A673 (cell line): ENCODE measurements at regions not wholly inside any gene's neighbourhood (a gene's known extent, or its start where the extent isn't known, plus 50 kb on each side); places are given as distances from the start of the nearest gene placed in this dataset.

ENCODE experiments used
- BruUV-seq: library from RNA; stranded (reverse); fragments of 400-500 nt; replicated peaks from 2 replicates; lab custom pipeline; 2021; lab: Mats Ljungman, UMichigan
- CTCF ChIA-PET: fragments of 300-600 bp; sonication (Branson Sonifier 250); formaldehyde crosslinking; loops from one replicate; lab custom pipeline; 2022; ENCODE audit warnings: antibody characterized with exemption; lab: Charles Lee
- POLR2A ChIA-PET: fragments of 300-600 bp; sonication (Branson Sonifier 250); formaldehyde crosslinking; loops from one replicate; lab custom pipeline; 2022; ENCODE audit warnings: antibody characterized with exemption; ENCODE audit not compliant: low non-redundant PET; lab: Charles Lee
- DNase-seq: peaks from one replicate; pipeline ENCODE4 v3.0.0-alpha.2; 2015; ENCODE audit warnings: low spot score
- H3K27ac ChIP-seq: fragments of 200-600 bp; sonication (generic); 2 replicates; pipeline ENCODE4 v1.5.1; 2016; ENCODE audit warnings: mixed run types, low read depth, mild to moderate bottlenecking, mixed read lengths, antibody characterized with exemption, low read length; ENCODE audit not compliant: poor library complexity, severe bottlenecking
- H3K27me3 ChIP-seq: fragments of 200-600 bp; sonication (generic); replicated peaks from 2 replicates; pipeline ENCODE4 v1.6.1; 2017; ENCODE audit warnings: mixed run types, low read depth, mild to moderate bottlenecking, mixed read lengths, antibody characterized with exemption, low read length; ENCODE audit not compliant: insufficient read depth, poor library complexity
- H3K36me3 ChIP-seq: fragments of 200-600 bp; sonication (generic); 2 replicates; pipeline ENCODE4 v1.6.1; 2016; ENCODE audit warnings: mixed run types, mild to moderate bottlenecking, mixed read lengths, antibody characterized with exemption, low read length; ENCODE audit not compliant: insufficient read depth, poor library complexity, severe bottlenecking
- H3K4me1 ChIP-seq: fragments of 200-600 bp; sonication (generic); 2 replicates; pipeline ENCODE4 v1.6.1; 2017; ENCODE audit warnings: mixed run types, mild to moderate bottlenecking, mixed read lengths, antibody characterized with exemption, low read length; ENCODE audit not compliant: insufficient read depth, poor library complexity, severe bottlenecking
- H3K4me3 ChIP-seq: fragments of 200-600 bp; sonication (generic); 2 replicates; pipeline ENCODE4 v1.5.1; 2016; ENCODE audit warnings: low read depth, mixed run types, mild to moderate bottlenecking, mixed read lengths, low read length; ENCODE audit not compliant: poor library complexity, severe bottlenecking
- H3K9me3 ChIP-seq: fragments of 200-600 bp; sonication (generic); 2 replicates; pipeline ENCODE4 v1.6.1; 2016; ENCODE audit warnings: mixed run types, low read depth, mild to moderate bottlenecking, mixed read lengths, antibody characterized with exemption, low read length; ENCODE audit not compliant: poor library complexity, severe bottlenecking
- CTCF ChIP-seq: fragments of 300-800, 200-600 bp; sonication (generic); conservative IDR thresholded peaks from 2 replicates; pipeline ENCODE4 v1.5.1; 2017; ENCODE audit warnings: low read depth, mild to moderate bottlenecking, antibody characterized with exemption, low read length, moderate library complexity, mixed read lengths
- EZH2 ChIP-seq: fragments of 200-600 bp; sonication (generic); IDR thresholded peaks from 2 replicates; pipeline ENCODE4 v1.6.1; 2017; ENCODE audit warnings: borderline replicate concordance, low read depth, mild to moderate bottlenecking, mixed read lengths, antibody characterized with exemption, low read length; ENCODE audit not compliant: poor library complexity, severe bottlenecking
- intact Hi-C: fragments of 100-400 bp; cut with micrococcal nuclease; formaldehyde crosslinking; loops from one replicate; pipeline ENCODE4 v1.10.0; 2022; ENCODE audit not compliant: unreplicated experiment

GRCh38 chr11:112828421-112828820 is 132.8 kb upstream of the NCAM1 start:
- POLR2A ChIA-PET = no interaction called here
- Histone ChIP-seq H3K4me3 (no peak overlapping the region), H3K4me1 (peaks cover 4% of the 10 kb centered on the region), H3K27ac (no peak overlapping the region), H3K9me3 (no peaks in the 10 kb centered on the region), H3K36me3 (no peaks in the 10 kb centered on the region), H3K27me3 (no peaks in the 10 kb centered on the region)
- no peak for DNase-seq
- CTCF ChIA-PET = no interaction called here
- intact Hi-C loops = no loop called here
- no TSS peak for BruUV-seq
- no peak for TF ChIP-seq EZH2
- no peak for TF ChIP-seq CTCF

GRCh38 chr11:112829971-112830654 is 131.1 kb upstream of the NCAM1 start:
- POLR2A ChIA-PET = no interaction called here
- intact Hi-C loops = no loop called here
- H3K36me3 ChIP-seq = no peaks in the 10 kb centered on the region
- H3K4me1 ChIP-seq = peaks cover 19% of the 10 kb centered on the region
- H3K27me3 ChIP-seq = no peaks in the 10 kb centered on the region
- CTCF ChIA-PET = no interaction called here
- BruUV-seq = no TSS peak
- TF ChIP-seq EZH2 (no peak), CTCF (no peak)
- DNase-seq = no peak
- H3K27ac ChIP-seq = no peak overlapping the region
- H3K9me3 ChIP-seq = no peaks in the 10 kb centered on the region
- no peak overlapping the region for H3K4me3 ChIP-seq

GRCh38 chr11:112831041-112831440 is 130.2 kb upstream of the NCAM1 start:
- BruUV-seq = no TSS peak
- Histone ChIP-seq H3K27ac (no peak overlapping the region), H3K9me3 (no peaks in the 10 kb centered on the region), H3K4me1 (peaks cover 21% of the 10 kb centered on the region), H3K27me3 (no peaks in the 10 kb centered on the region), H3K36me3 (no peaks in the 10 kb centered on the region), H3K4me3 (no peak overlapping the region)
- ChIA-PET POLR2A (no interaction called here), CTCF (no interaction called here)
- intact Hi-C loops = no loop called here
- DNase-seq = no peak
- TF ChIP-seq CTCF (no peak), EZH2 (no peak)
